Chondrocyte (in vitro differentiated cells): ENCODE measurements at regions not wholly inside any gene's neighbourhood (a gene's known extent, or its start where the extent isn't known, plus 50 kb on each side); places are given as distances from the start of the nearest gene placed in this dataset.

Experiments
- DNase-seq: peaks from one replicate; pipeline ENCODE4 v3.0.0; 2021; ENCODE audit warnings: mixed read lengths, low spot score
- H3K27ac Mint-ChIP-seq: one replicate; pipeline ENCODE4 v1.8.0; 2021; ENCODE audit warnings: mild to moderate bottlenecking, moderate library complexity, mixed read lengths; ENCODE audit not compliant: unreplicated experiment
- H3K27me3 Mint-ChIP-seq: 2 replicates; pipeline ENCODE4 v1.8.0; 2021; ENCODE audit warnings: low read depth, mixed read lengths
- H3K36me3 Mint-ChIP-seq: 2 replicates; pipeline ENCODE4 v1.8.0; 2021; ENCODE audit warnings: low read depth, mixed read lengths
- H3K4me1 Mint-ChIP-seq: 2 replicates; pipeline ENCODE4 v1.8.0; 2021; ENCODE audit warnings: low read depth, mild to moderate bottlenecking, mixed read lengths
- H3K4me3 Mint-ChIP-seq: one replicate; pipeline ENCODE4 v1.8.0; 2021; ENCODE audit warnings: mild to moderate bottlenecking, moderate library complexity, mixed read lengths; ENCODE audit not compliant: unreplicated experiment
- H3K9me3 Mint-ChIP-seq: 2 replicates; pipeline ENCODE4 v1.8.0; 2021; ENCODE audit warnings: low read depth, mixed read lengths
- CTCF ChIP-seq: fragments of 200-600 bp; sonication (generic); IDR thresholded peaks from 2 replicates; pipeline ENCODE4 v1.5.0; 2021; ENCODE audit warnings: antibody characterized with exemption, mild to moderate bottlenecking, moderate library complexity

GRCh38 chr7:153938451-153938850 lies 113.7 kb upstream of the DPP6 start:
- no peaks in the 10 kb centered on the region for H3K27me3 Mint-ChIP-seq
- DNase-seq, result no peak
- no peaks in the 10 kb centered on the region for H3K4me1 Mint-ChIP-seq
- TF ChIP-seq CTCF, result no peak
- H3K9me3 Mint-ChIP-seq, result peaks cover 66% of the 10 kb centered on the region
- peaks cover 2% of the 10 kb centered on the region for H3K36me3 Mint-ChIP-seq
- H3K27ac Mint-ChIP-seq, result no peak overlapping the region
- no peak overlapping the region for H3K4me3 Mint-ChIP-seq

- Mint-ChIP-seq H3K4me3 (no peak overlapping the region), H3K9me3 (peaks cover 67% of the 10 kb centered on the region), H3K36me3 (peaks cover 2% of the 10 kb centered on the region), H3K27ac (no peak overlapping the region), H3K27me3 (no peaks in the 10 kb centered on the region), H3K4me1 (no peaks in the 10 kb centered on the region)
- DNase-seq, result no peak
- TF ChIP-seq CTCF, result no peak
Observed at GRCh38 chr7:153939177-153939576, 113.0 kb upstream of the DPP6 start.

- Mint-ChIP-seq H3K4me1 (no peaks in the 10 kb centered on the region), H3K27me3 (no peaks in the 10 kb centered on the region), H3K36me3 (peaks cover 2% of the 10 kb centered on the region), H3K9me3 (peaks cover 66% of the 10 kb centered on the region), H3K4me3 (no peak overlapping the region), H3K27ac (no peak overlapping the region)
- no peak for TF ChIP-seq CTCF
- no peak for DNase-seq
Observed at GRCh38 chr7:153939654-153940053, 112.5 kb upstream of the DPP6 start.

GRCh38 chr7:153941061-153941460 lies 111.1 kb upstream of the DPP6 start:
- H3K36me3 Mint-ChIP-seq, result no peaks in the 10 kb centered on the region

GRCh38 chr7:153942036-153942435 lies 110.2 kb upstream of the DPP6 start:
- H3K36me3 Mint-ChIP-seq, result no peaks in the 10 kb centered on the region
- DNase-seq, result no peak
- no peak overlapping the region for H3K4me3 Mint-ChIP-seq
- peaks cover 71% of the 10 kb centered on the region for H3K9me3 Mint-ChIP-seq
- TF ChIP-seq CTCF, result no peak
- H3K27me3 Mint-ChIP-seq, result no peaks in the 10 kb centered on the region
- no peak overlapping the region for H3K27ac Mint-ChIP-seq
- no peaks in the 10 kb centered on the region for H3K4me1 Mint-ChIP-seq

More at GRCh38 chr7:153941061-153941460, 111.1 kb upstream of the DPP6 start:
- Mint-ChIP-seq H3K4me1 (no peaks in the 10 kb centered on the region), H3K9me3 (peaks cover 67% of the 10 kb centered on the region), H3K27ac (no peak overlapping the region), H3K27me3 (no peaks in the 10 kb centered on the region), H3K4me3 (no peak overlapping the region)
- DNase-seq, result no peak
- TF ChIP-seq CTCF, result no peak
